GM12872 (cell line): ENCODE measurements at regions not wholly inside any gene's neighbourhood (a gene's known extent, or its start where the extent isn't known, plus 50 kb on each side); places are given as distances from the start of the nearest gene placed in this dataset.

Experiments used
- TF ChIP-seq, protein P1 (sequence below): IDR thresholded peaks from 3 replicates; pipeline ENCODE4 v1.5.1; 2011; ENCODE audit warnings: low read depth, mild to moderate bottlenecking, low read length, moderate library complexity; ENCODE audit not compliant: insufficient read depth

- TF ChIP-seq, protein P1, sequence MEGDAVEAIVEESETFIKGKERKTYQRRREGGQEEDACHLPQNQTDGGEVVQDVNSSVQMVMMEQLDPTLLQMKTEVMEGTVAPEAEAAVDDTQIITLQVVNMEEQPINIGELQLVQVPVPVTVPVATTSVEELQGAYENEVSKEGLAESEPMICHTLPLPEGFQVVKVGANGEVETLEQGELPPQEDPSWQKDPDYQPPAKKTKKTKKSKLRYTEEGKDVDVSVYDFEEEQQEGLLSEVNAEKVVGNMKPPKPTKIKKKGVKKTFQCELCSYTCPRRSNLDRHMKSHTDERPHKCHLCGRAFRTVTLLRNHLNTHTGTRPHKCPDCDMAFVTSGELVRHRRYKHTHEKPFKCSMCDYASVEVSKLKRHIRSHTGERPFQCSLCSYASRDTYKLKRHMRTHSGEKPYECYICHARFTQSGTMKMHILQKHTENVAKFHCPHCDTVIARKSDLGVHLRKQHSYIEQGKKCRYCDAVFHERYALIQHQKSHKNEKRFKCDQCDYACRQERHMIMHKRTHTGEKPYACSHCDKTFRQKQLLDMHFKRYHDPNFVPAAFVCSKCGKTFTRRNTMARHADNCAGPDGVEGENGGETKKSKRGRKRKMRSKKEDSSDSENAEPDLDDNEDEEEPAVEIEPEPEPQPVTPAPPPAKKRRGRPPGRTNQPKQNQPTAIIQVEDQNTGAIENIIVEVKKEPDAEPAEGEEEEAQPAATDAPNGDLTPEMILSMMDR: no peak
Measured at GRCh38 chr3:187520027-187520945, 149.9 kb downstream of the SST start.

DNA sequence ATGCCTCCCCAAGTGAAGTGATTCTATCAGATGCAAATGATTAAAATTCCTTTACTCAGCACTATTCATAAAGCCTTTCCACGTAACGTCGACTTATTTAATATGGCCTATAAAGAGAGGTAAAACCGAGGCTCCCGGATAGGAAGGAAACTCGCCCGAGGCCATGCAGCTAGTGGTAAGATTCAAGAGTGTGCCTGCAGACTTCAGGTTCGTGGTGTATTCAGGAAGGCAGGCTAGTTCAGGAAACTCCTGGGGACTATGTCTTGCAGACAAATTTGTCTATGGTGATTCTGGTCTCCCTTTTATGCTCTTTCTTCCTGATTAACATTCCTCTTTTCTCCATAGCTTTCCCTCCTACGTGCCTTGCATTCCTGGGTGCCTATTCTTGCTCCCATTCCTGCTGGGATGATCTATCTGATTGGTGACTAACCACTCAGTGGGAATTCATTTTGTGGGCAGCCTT is 150.7 kb downstream of the SST start:
- TF ChIP-seq, protein P1: no peak

GRCh38 chr3:187518616-187519015 is 150.4 kb downstream of the RTP4 start:
- TF ChIP-seq, protein P1: no peak

DNA sequence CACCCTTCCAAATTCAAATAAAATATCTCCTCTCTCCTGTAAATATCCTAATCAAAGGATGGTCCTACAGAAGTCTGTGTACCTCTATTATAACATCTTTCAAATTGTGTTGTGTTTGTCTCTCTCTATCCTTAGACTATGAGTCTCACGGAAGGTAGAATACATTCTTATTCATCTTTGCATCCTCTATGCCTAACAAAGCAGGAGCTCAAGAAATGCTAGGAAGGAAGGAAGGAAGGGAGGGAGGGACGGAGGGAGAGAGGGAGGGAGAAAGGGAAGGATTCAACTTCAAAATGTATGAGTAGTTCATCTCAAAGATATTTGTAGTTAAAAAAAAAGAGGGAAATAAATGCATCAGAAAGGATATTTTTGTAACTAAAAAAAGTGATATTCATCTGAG is 150.0 kb downstream of the RTP4 start:
- TF ChIP-seq, protein P1: no peak

- TF ChIP-seq, protein P1: no peak
Measured at GRCh38 chr3:187516446-187517185, 148.4 kb downstream of the RTP4 start.

DNA sequence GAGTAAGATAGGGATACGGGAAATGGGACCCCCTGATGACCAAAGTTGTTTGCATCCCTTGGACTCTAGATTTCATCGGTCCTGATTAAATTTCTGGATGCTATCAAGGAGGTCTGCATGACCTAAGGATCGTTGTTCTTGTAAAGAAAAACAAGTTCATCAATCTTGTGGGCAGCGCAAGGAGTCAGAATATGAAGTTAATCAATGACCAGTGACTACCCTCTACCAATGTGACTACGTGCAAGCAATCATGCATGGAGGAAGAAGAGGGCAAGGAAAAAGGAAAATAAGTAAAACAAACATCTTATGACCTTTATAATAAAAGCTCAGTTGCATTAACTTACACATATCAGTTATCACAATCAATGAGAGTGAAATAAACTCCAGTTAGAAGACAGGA is 139.7 kb downstream of the RTP4 start:
- TF ChIP-seq, protein P1: no peak

DNA sequence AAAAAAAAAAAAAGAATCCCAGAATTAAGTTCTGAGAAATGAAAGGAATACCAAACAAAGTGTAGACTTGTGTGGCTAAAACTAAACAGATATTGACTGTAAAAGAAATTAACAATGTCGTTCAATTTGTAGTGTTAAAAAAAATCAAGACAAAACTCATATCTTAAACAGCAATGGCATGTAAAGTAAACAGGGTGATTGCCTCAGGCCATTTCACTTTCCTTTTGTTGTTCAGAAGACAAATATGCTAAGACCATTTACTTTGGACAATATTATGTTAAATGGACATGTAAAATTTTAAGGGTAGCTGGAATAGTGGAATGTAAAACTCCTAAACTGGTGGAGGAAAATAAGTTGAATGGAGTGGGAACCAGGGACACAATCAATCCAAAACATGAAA is 139.1 kb downstream of the RTP4 start:
- TF ChIP-seq, protein P1: no peak
